Prostate gland (tissue), 2 donors: ENCODE measurements at regions not wholly inside any gene's neighbourhood (a gene's known extent, or its start where the extent isn't known, plus 50 kb on each side); places are given as distances from the start of the nearest gene placed in this dataset.
"Not testable (repeated sequence)": the region's sequence is repeated elsewhere in the genome, so short reads cannot be mapped to it uniquely, and the experiment has no call there.

Experiments
- CTCF ChIP-seq, 4 experiments: fragments of 200-600 bp in 2 of 4; fragments of 450-650 bp in 2 of 4; sonication (generic) in 2 of 4; IDR thresholded peaks; 1 replicate in 3 of 4; 2 replicates in 1 of 4; pipeline ENCODE4 v1.5.1; 2016 to 2019; ENCODE audit warnings: antibody characterized with exemption in 4 of 4, mild to moderate bottlenecking in 2 of 4, moderate library complexity in 2 of 4
- POLR2A ChIP-seq: fragments of 450-650 bp; IDR thresholded peaks from one replicate; pipeline ENCODE4 v1.6.1; 2016; ENCODE audit warnings: antibody characterized with exemption, mild to moderate bottlenecking
- POLR2AphosphoS5 ChIP-seq: sonication (generic); formaldehyde crosslinking; IDR thresholded peaks from one replicate; pipeline ENCODE4 v1.6.1; 2017; ENCODE audit warnings: antibody characterized with exemption

- not testable (repeated sequence) for TF ChIP-seq POLR2A; CTCF (IDR thresholded peaks at IDR 0.05); POLR2AphosphoS5
These were observed 4451.2 kb upstream of the TPTE start for GRCh38 chr21:6070213-6070612.
